ENCODE measurements at regions not wholly inside any gene's neighbourhood (a gene's known extent, or its start where the extent isn't known, plus 50 kb on each side); places are given as distances from the start of the nearest gene placed in this dataset.

GRCh38 chr17:77822302-77823030 is 136.0 kb upstream of the TNRC6C start:
- H3K36me3 Mint-ChIP-seq (ENCODE audit: low read depth) = no peaks in the 10 kb centered on the region
- no peaks in the 10 kb centered on the region for H3K9me3 Mint-ChIP-seq
- H3K27ac Mint-ChIP-seq = no peak overlapping the region
- CTCF ChIA-PET = no interaction called here
- peaks cover 34% of the 10 kb centered on the region for H3K27me3 Mint-ChIP-seq
- DNase-seq = no peak
- peaks cover 4% of the 10 kb centered on the region for H3K4me1 Mint-ChIP-seq
- TF ChIP-seq CTCF (IDR thresholded peaks at IDR 0.05) = no peak
- no peak overlapping the region for H3K4me3 Mint-ChIP-seq
- intact Hi-C loops (cut with micrococcal nuclease) = no loop called here
- POLR2A ChIA-PET = no interaction called here
- ATAC-seq (ENCODE audit: low read depth) = no peak

- H3K36me3 Mint-ChIP-seq (ENCODE audit: low read depth) = no peaks in the 10 kb centered on the region
- TF ChIP-seq CTCF (IDR thresholded peaks at IDR 0.05) = no peak
- H3K9me3 Mint-ChIP-seq = no peaks in the 10 kb centered on the region
- H3K27ac Mint-ChIP-seq = no peak overlapping the region
- peaks cover 4% of the 10 kb centered on the region for H3K4me1 Mint-ChIP-seq
- ChIA-PET POLR2A (no interaction called here), CTCF (no interaction called here)
- intact Hi-C loops (cut with micrococcal nuclease) = no loop called here
- H3K4me3 Mint-ChIP-seq = no peak overlapping the region
- ATAC-seq (ENCODE audit: low read depth) (no peak), DNase-seq (no peak)
- H3K27me3 Mint-ChIP-seq = peaks cover 30% of the 10 kb centered on the region
Measured at GRCh38 chr17:77824102-77824779, 134.3 kb upstream of the TNRC6C start.

GRCh38 chr17:77824780-77825280 is 133.7 kb upstream of the TNRC6C start:
- no peak for ATAC-seq (ENCODE audit: low read depth)
- Mint-ChIP-seq H3K36me3 (ENCODE audit: low read depth) (no peaks in the 10 kb centered on the region), H3K9me3 (no peaks in the 10 kb centered on the region), H3K27ac (no peak overlapping the region), H3K4me1 (peaks cover 4% of the 10 kb centered on the region), H3K27me3 (peaks cover 30% of the 10 kb centered on the region), H3K4me3 (no peak overlapping the region)
- TF ChIP-seq CTCF (IDR thresholded peaks at IDR 0.05) = no peak
- ChIA-PET CTCF (no interaction called here), POLR2A (no interaction called here)
- DNase-seq = no peak
- intact Hi-C loops (cut with micrococcal nuclease) = no loop called here

- no peak overlapping the region for H3K4me3 Mint-ChIP-seq
- ChIA-PET CTCF (no interaction called here), POLR2A (no interaction called here)
- no peak for DNase-seq
- H3K9me3 Mint-ChIP-seq = no peaks in the 10 kb centered on the region
- TF ChIP-seq CTCF (IDR thresholded peaks at IDR 0.05) = no peak
- peaks cover 30% of the 10 kb centered on the region for H3K27me3 Mint-ChIP-seq
- intact Hi-C loops (cut with micrococcal nuclease) = no loop called here
- no peak overlapping the region for H3K27ac Mint-ChIP-seq
- H3K4me1 Mint-ChIP-seq = peaks cover 4% of the 10 kb centered on the region
- no peaks in the 10 kb centered on the region for H3K36me3 Mint-ChIP-seq (ENCODE audit: low read depth)
- ATAC-seq (ENCODE audit: low read depth) = no peak
Measured at GRCh38 chr17:77825621-77826020, 132.9 kb upstream of the TNRC6C start.

GRCh38 chr17:77826132-77826873 is 132.2 kb upstream of the TNRC6C start:
- intact Hi-C loops (cut with micrococcal nuclease) = no loop called here
- H3K9me3 Mint-ChIP-seq = no peaks in the 10 kb centered on the region

More at GRCh38 chr17:77826132-77826873, 132.2 kb upstream of the TNRC6C start:
- Mint-ChIP-seq H3K27me3 (peaks cover 25% of the 10 kb centered on the region), H3K4me1 (no peaks in the 10 kb centered on the region), H3K27ac (no peak overlapping the region), H3K4me3 (no peak overlapping the region), H3K36me3 (ENCODE audit: low read depth) (no peaks in the 10 kb centered on the region)
- ChIA-PET CTCF (no interaction called here), POLR2A (no interaction called here)
- DNase-seq (no peak), ATAC-seq (ENCODE audit: low read depth) (no peak)
- TF ChIP-seq CTCF (IDR thresholded peaks at IDR 0.05) = no peak

Data from activated B cell treated with CpG ODN at 0.5 μM for 24 hours (primary cell).